Skeletal muscle satellite cell (primary cell): ENCODE measurements at regions not wholly inside any gene's neighbourhood (a gene's known extent, or its start where the extent isn't known, plus 50 kb on each side); places are given as distances from the start of the nearest gene placed in this dataset.

Experiments used
- H3K27me3 ChIP-seq: 2 replicates; pipeline ENCODE4 v1.7.0; 2013; ENCODE audit warnings: low read length; ENCODE audit not compliant: control insufficient read depth, insufficient read depth
- H3K36me3 ChIP-seq: 2 replicates; pipeline ENCODE4 v1.7.0; 2013; ENCODE audit warnings: mild to moderate bottlenecking, control low read depth, low read length; ENCODE audit not compliant: insufficient read depth
- H3K4me1 ChIP-seq: 2 replicates; pipeline ENCODE4 v1.7.0; 2013; ENCODE audit warnings: low read length; ENCODE audit not compliant: control insufficient read depth, insufficient read depth
- H3K4me2 ChIP-seq: 2 replicates; pipeline ENCODE4 v1.7.0; 2013; ENCODE audit warnings: mild to moderate bottlenecking, low read length
- H3K4me3 ChIP-seq: 2 replicates; pipeline ENCODE4 v1.7.0; 2013; ENCODE audit warnings: low read length
- H3K9ac ChIP-seq: 2 replicates; pipeline ENCODE4 v1.7.0; 2013; ENCODE audit warnings: mild to moderate bottlenecking, low read depth, low read length, moderate library complexity
- H3K9me3 ChIP-seq: replicated peaks from 2 replicates; pipeline ENCODE4 v1.7.0; 2013; ENCODE audit warnings: mild to moderate bottlenecking, control low read depth, low read length

DNA sequence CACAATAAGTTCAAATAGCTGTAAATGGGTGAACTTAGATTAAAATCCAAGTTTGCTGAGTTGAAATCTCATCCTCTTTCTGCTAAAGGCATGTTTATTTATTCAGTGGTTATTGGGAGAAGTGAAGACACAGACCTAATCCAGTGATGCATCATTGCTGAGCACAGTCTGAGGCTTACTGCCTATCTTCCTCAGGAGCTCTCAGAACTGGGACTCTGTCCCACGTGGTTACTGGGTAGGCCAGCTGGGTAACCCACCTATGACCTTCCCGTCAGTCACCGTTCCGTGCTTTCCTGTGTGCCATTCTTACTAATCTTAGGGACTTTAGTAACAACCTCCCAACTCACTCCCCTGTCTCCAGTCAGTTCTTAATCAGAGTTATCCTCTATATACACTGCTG is 226.8 kb upstream of the ATP10B start:
- H3K4me2 ChIP-seq, result no peak overlapping the region
- H3K27me3 ChIP-seq, result no peaks in the 10 kb centered on the region
- no peak overlapping the region for H3K4me3 ChIP-seq
- H3K4me1 ChIP-seq, result no peaks in the 10 kb centered on the region
- H3K9ac ChIP-seq, result no peak overlapping the region
- H3K36me3 ChIP-seq, result no peaks in the 10 kb centered on the region
- peaks cover 3% of the 10 kb centered on the region for H3K9me3 ChIP-seq

DNA sequence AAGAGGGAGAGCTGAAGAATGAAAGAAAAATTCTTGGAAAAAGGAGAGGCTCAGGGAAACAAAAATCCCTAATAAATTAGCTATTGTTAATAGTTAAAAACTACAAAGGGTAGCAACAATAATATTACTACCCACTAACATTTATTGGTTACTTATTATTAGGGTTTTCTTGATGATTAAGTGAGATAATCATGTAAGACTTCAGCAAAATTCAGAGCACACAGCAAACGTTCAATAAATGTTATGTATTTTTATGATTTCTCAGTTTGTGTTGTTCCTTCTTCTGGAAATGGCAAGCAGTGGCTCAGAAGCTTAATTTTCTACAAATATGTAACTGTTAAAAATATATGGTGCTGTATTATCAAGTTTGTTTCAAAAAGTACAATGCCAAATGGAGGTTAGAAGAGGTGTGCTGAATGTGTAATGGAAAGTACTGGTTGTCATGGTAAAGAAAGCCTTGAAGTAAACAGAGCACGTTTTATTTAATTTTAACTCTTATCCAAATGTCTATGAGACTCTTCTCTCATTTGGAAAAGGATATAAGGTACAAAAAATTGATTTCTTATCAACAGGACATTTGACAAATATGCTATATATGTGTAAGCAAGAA is 226.0 kb upstream of the ATP10B start:
- Histone ChIP-seq H3K27me3 (no peaks in the 10 kb centered on the region), H3K4me1 (no peaks in the 10 kb centered on the region), H3K4me2 (no peak overlapping the region), H3K4me3 (no peak overlapping the region), H3K9me3 (peaks cover 3% of the 10 kb centered on the region), H3K9ac (no peak overlapping the region), H3K36me3 (no peaks in the 10 kb centered on the region)

DNA sequence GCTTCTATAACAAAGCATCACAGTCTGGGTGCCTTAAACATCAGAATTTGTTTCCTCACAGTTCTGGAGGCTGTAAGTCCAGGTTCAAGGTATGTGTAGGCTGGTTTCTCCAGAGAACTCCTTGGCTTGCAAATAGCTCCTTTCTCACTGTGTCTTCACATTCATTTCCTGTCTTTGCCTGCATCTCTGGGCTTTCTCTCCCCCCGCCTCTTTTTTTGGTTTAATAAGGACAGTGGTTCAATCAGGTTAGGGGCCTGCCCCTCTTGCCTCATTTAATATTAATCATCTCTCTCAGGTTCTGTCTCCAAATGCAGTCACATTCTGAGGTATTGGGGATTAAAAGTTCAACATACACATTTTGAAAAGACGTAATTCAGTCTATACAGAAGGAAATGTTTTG is 225.5 kb upstream of the ATP10B start:
- no peaks in the 10 kb centered on the region for H3K27me3 ChIP-seq
- peaks cover 3% of the 10 kb centered on the region for H3K9me3 ChIP-seq
- H3K4me1 ChIP-seq, result no peaks in the 10 kb centered on the region
- no peaks in the 10 kb centered on the region for H3K36me3 ChIP-seq
- no peak overlapping the region for H3K4me2 ChIP-seq
- no peak overlapping the region for H3K4me3 ChIP-seq
- H3K9ac ChIP-seq, result no peak overlapping the region

DNA sequence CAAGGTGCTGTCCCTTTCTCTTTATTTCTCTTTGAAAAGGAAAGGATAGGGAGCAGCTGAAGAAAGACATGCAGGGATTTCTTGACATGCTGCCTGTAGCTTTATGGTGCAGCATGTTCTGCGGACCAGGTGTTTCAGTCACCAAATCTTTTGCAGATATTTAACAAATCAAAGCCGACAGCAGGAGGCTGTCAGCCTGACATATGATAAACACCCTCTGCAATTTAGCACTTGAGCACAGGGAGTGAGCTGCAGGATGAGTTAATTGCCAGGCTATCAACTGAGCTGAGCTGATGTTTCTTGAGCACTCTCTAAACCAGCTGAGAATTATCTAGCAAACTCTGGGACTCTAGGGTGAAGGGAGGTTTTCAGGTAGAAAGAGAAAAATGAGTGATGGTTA is 212.8 kb upstream of the ATP10B start:
- no peak overlapping the region for H3K4me3 ChIP-seq
- H3K4me1 ChIP-seq, result no peaks in the 10 kb centered on the region
- H3K27me3 ChIP-seq, result no peaks in the 10 kb centered on the region
- H3K9ac ChIP-seq, result no peak overlapping the region
- no peaks in the 10 kb centered on the region for H3K36me3 ChIP-seq
- peaks cover 3% of the 10 kb centered on the region for H3K9me3 ChIP-seq
- no peak overlapping the region for H3K4me2 ChIP-seq

DNA sequence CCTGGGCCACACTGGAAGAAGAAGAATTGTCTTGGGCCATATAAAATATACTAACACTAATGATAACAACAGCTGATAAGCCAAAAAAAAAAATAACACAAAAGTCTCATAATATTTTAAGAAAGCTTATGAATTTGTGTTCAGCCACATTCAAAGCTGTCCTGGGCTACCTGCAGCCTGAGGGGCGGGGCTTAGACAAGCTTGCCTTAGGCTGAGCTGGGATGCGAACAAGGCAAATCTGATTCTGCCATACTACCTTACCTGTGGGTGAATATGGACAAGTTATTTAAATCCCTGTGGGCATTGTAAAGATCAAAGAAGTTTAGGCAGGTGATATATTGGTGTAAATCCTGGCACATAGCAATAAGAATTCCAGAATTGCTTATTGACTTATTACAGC is 212.3 kb upstream of the ATP10B start:
- peaks cover 3% of the 10 kb centered on the region for H3K9me3 ChIP-seq
- H3K27me3 ChIP-seq, result no peaks in the 10 kb centered on the region
- H3K36me3 ChIP-seq, result no peaks in the 10 kb centered on the region
- no peak overlapping the region for H3K9ac ChIP-seq
- H3K4me2 ChIP-seq, result no peak overlapping the region
- no peak overlapping the region for H3K4me3 ChIP-seq
- no peaks in the 10 kb centered on the region for H3K4me1 ChIP-seq

DNA sequence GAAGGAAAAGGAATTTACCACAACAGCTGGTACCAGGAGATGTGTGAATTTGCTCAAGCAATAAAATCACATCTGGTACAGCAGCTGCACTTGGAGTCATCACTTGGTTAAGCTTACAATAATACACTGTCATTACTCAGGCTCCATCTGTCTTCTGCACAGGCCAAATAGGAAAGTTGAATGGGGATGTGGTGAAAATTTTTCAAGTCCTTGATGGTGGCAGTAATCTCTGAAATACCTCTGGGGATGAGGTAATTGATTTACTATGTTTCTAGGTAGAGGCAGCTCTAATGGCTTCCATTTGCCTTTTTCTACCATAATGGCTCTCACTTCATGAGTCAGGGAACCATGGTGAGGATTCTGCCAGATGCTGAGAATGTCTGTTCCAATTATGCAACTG is 206.8 kb upstream of the ATP10B start:
- Histone ChIP-seq H3K36me3 (no peaks in the 10 kb centered on the region), H3K4me3 (no peak overlapping the region), H3K27me3 (no peaks in the 10 kb centered on the region), H3K4me1 (peaks cover 7% of the 10 kb centered on the region), H3K4me2 (no peak overlapping the region), H3K9ac (no peak overlapping the region), H3K9me3 (peaks cover 3% of the 10 kb centered on the region)

DNA sequence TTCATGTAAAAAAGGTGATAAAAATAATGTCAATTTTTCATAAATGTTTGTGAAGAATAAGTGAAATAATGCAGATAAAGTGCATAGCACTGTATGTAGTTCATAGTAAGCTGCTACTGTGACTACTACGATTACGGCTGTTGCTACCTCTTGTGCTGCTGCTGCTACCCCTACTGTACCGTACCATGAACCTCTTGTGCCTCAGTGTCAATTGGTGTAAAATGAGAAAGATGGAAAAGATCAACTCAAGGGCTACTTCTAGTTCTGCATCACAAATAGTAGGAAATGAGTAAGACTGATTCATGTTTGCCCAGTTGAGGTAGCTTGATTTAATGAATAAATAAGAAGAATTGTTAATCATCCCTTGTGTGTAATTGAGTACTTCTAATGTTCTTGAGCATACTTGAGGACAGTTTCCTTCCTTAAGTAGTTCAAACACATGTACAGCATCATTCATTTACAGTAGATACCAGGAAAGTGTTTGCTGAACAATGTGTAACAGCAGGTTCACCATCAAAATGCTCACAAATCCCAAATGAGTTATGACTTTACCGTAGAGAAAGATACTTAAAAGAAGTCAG is 200.0 kb upstream of the ATP10B start:
- no peak overlapping the region for H3K9ac ChIP-seq
- H3K4me2 ChIP-seq, result no peak overlapping the region
- H3K9me3 ChIP-seq, result peaks cover 4% of the 10 kb centered on the region
- no peaks in the 10 kb centered on the region for H3K36me3 ChIP-seq
- no peak overlapping the region for H3K4me3 ChIP-seq
- no peaks in the 10 kb centered on the region for H3K27me3 ChIP-seq
- no peaks in the 10 kb centered on the region for H3K4me1 ChIP-seq

DNA sequence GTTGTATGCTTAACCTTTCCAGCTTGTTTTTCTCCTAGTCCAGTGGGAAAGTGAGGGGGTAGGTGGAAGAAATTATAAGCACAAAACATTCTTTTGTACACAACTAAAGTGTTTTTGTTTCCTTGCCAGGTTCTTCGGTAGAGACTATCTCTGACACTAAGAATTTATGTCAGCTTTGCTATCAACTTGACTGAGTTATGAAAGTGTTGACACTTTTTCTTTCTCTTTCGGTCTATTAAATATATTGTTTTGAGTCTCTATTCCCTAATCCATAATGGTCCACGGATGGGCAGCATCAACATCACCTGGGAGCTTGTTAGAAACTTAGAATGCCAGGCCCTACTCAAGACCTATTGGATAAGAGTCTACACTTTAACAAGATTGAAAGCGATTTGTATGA is 195.0 kb upstream of the ATP10B start:
- H3K4me2 ChIP-seq, result no peak overlapping the region
- no peaks in the 10 kb centered on the region for H3K36me3 ChIP-seq

DNA sequence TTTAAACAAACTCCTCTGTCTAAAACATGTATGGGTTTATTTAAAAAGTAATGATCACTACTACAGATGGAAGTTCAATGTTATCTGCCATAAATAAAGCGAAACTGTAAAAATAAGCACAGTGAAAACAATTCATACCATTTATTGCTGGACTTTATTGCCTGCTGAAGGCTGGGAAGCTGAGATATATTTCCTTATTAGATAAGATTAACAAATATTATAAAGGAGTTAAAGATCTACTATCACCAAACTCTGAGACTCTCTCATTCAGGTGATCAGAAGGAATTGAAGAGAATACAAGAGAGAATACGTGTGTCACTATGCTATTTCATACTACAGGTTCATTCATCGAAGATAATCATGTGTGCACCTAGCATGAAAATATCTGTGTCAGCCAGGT is 190.9 kb upstream of the ATP10B start:
- no peak overlapping the region for H3K9ac ChIP-seq
- no peaks in the 10 kb centered on the region for H3K36me3 ChIP-seq
- H3K27me3 ChIP-seq, result no peaks in the 10 kb centered on the region
- no peak overlapping the region for H3K4me3 ChIP-seq
- H3K4me1 ChIP-seq, result no peaks in the 10 kb centered on the region
- H3K4me2 ChIP-seq, result no peak overlapping the region
- H3K9me3 ChIP-seq, result peaks cover 4% of the 10 kb centered on the region

More for the DNA sequence above, 195.0 kb upstream of the ATP10B start:
- no peaks in the 10 kb centered on the region for H3K4me1 ChIP-seq
- H3K9ac ChIP-seq, result no peak overlapping the region
- no peak overlapping the region for H3K4me3 ChIP-seq
- H3K9me3 ChIP-seq, result peaks cover 4% of the 10 kb centered on the region
- H3K27me3 ChIP-seq, result no peaks in the 10 kb centered on the region

DNA sequence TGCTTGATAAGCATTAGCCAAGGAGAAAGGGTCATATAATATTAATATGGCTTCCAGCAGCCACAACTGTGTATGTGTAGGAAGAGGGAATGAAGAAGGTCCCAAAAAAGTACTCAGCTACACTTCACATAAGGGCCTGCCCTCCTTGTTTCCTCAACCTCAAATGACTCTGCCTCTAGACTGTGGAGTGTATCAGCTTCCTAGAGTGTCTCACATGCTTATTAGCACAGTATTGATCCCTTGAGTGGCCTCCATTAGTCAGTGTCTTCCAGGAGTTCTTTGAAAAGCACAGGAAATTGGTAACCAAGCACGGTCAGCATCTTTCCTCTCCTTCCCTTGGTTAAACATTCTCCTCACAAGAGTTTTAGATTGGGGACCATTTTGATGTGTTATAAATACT is 190.4 kb upstream of the ATP10B start:
- Histone ChIP-seq H3K4me3 (no peak overlapping the region), H3K27me3 (no peaks in the 10 kb centered on the region), H3K4me2 (no peak overlapping the region), H3K9ac (no peak overlapping the region), H3K4me1 (no peaks in the 10 kb centered on the region), H3K36me3 (no peaks in the 10 kb centered on the region), H3K9me3 (peaks cover 4% of the 10 kb centered on the region)

DNA sequence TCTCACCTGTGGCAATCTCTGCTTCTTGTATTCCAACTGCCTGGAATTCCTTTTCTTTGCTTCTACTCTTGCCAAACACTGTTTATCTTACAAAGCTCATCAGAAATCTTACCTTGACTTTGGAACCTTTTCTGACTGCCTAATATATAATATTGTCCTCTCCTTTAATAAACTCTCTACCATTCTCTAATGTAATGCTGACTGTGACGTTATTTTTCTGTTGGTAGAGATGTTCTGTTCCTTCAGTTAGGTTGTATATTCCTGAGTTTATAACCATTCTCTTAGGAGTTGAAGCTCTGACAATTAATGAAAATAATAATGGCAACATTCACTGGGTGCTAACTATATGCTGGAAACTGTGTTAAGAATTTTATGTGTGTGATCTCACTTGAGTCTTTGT is 188.8 kb upstream of the ATP10B start:
- Histone ChIP-seq H3K9me3 (peaks cover 4% of the 10 kb centered on the region), H3K4me3 (no peak overlapping the region), H3K4me1 (no peaks in the 10 kb centered on the region), H3K36me3 (no peaks in the 10 kb centered on the region), H3K9ac (no peak overlapping the region), H3K27me3 (no peaks in the 10 kb centered on the region), H3K4me2 (no peak overlapping the region)

DNA sequence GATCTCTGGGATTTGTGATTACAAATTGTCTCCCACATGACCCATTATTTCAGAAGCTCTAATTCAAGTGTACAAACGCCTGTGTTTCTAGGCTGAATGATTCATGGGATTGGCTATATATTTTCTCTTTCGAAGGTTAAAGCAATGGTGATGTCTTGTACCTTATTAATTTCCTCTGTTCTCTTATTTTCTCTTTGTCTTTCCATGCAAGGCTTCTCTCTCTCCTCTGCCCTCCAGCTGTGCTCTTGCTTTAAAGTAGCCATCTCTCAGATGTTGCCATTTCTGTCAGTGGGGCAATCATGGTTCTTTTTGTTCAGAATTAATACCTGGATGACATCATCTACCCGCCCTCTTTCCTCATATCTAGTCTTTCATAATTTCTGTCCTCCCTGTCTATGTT is 184.3 kb upstream of the ATP10B start:
- H3K9ac ChIP-seq, result no peak overlapping the region
- H3K4me3 ChIP-seq, result no peak overlapping the region
- H3K27me3 ChIP-seq, result no peaks in the 10 kb centered on the region
- H3K4me1 ChIP-seq, result no peaks in the 10 kb centered on the region
- H3K9me3 ChIP-seq, result peaks cover 7% of the 10 kb centered on the region
- H3K4me2 ChIP-seq, result no peak overlapping the region
- no peaks in the 10 kb centered on the region for H3K36me3 ChIP-seq
